CD1c-positive myeloid dendritic cell (primary cell): ENCODE measurements at regions not wholly inside any gene's neighbourhood (a gene's known extent, or its start where the extent isn't known, plus 50 kb on each side); places are given as distances from the start of the nearest gene placed in this dataset.

Experiments
- DNase-seq: peaks from one replicate; pipeline ENCODE4 v3.0.0-alpha.2; 2016; ENCODE audit errors: extremely low spot score

DNA sequence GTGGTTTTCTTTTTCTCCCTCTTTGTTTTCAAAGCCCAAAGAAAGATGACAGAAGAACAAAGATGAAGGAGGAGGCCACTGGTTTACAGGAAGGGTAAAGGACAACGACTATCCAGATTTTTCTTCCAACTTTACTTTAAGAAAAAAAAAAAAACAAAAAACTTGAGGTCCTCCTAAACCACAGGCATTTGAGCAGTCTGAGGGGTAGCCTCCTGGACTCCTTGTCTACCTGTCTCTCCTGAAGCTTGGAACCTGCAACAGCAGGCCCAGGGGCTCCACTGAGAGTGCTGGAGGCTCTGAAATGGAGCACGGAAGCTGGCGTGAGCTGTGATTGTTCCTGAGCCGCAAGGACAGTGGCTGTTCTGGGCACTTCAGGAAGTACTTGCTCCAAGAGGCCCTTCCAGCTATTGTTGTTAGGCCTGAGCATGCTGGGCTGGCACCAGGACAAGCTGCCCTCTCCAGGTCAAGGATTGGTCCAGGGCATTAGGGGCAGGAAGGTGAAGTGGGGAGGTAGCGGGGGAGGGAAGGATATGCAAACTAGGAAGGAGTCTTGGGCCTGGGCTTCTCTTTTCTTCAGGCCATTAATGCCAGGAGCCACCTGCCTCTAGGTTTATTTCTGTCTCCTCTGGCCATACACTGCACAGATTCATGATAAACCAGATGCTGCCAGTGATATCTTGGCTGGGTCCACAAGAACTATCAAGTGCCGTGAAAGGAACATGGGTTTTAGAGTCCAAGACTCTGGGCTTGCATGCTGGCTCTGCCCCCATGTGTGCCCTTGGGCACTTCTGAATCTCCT lies 147.3 kb downstream of the CCDC34 start:
- no peak for DNase-seq

DNA sequence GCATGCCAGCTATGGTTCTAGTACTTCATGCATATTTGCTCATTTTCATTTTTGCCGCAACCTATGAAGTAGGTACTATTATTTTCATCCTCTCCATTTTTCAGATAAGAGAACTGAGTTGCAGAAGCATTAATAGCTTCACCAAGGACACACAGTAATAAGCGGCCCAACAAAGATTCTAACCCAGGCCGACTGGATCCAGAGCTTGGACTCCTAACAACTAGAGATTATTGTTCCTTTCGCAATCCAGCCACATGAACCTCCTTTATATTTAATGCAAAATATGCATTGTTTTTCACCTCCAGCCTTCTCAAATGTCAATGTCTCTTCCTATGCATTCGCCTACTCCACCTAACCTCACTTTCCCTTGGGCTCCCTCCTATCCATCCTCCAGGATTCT lies 148.3 kb downstream of the CCDC34 start:
- no peak for DNase-seq

DNA sequence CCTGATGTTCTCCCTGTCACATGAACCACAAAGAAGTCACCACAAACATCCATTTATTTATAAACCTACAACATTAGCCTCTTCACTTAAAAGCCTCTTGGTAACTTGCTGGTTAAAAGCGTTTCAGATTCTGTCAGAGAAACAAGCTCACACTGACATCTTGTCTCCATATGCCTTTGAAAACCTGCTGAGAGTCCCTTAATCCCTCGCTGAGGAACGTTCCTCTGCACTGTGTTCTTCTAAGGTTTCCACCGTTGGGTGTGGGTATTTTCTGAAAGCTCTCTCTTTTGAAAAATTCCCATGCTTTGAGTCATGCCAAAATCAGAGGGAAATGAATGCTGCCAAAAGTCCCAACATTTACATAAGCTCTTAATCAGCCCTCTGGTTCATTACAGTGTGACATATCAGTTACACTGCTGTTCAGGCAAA lies 149.8 kb downstream of the CCDC34 start:
- DNase-seq: no peak

DNA sequence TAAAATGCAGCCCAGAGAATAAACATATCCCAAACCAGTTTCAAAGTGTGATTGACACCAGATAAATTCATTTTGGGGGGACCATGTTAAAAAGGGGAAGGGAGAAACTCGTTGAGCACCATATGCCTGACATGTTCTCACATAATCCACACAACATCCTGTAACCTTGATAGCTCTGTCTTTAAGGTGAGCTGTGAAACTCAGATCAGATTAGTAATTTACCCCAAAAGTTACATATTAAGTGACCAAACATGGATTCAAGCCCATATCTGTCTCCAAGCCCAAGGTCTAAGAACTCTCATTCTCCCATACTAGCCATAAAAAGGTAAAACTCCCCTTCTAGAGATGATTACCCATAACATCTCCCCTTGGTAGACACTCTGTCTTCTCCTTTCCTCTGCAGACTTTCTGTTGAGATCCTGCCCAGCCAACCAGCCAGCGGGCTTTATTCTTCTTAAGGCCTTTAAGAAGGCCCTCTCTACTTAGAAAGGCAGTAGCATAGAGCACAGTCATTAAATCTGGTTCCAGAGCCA lies 150.7 kb downstream of the CCDC34 start:
- DNase-seq: no peak

DNA sequence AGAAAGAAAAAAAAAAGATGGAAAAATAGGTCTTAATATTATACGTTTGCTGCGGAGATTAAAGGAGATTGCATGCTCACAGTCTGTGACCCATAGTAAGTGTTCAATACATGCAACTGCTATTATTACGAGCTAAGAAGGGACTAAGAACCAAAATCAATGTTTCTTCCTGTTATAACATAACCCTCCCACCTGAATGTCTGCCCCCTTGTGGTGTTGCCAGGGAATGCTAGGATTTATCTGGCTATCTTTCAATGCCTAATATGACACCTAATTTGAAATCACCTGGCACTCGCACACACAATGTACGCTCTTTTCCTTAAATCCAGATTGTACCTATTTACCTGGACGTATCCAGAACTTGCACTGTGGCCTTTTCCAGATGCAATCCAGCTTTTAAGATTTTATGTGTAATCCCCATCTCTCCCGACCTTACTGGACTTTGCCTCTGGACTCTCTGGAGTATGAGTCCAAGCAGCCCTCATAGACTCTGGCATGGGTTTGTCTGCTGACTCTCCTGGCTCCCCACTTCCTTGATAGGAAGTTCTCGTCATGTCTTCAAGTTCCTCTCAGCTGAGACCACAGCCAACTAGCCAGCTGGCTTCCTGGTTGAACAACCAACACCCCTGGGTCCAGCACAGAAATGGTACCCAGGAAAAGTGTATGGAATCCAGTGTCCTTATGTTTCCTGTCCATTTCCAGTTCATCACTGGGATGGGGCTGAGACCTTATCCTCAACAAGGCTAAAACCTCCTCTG lies 151.5 kb downstream of the CCDC34 start:
- no peak for DNase-seq

DNA sequence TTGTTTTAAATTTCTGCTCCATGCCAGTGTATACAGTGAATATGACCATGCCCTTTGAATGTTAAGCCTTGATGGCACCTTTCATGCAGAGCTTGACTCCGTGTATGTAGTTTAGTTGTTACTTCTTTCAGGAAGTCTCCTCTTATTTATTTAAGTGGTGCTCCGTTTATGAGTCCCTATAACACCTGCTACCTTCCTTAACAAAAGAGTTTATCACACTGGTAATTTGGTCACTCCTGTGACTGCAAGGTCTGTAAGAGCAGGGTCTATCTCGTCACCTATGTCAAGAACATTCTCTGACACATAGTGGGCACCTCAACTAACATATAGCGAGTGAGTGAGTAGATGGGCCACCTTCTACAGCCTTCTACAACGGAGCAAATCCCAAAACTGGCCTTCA lies 152.5 kb downstream of the CCDC34 start:
- no peak for DNase-seq

DNA sequence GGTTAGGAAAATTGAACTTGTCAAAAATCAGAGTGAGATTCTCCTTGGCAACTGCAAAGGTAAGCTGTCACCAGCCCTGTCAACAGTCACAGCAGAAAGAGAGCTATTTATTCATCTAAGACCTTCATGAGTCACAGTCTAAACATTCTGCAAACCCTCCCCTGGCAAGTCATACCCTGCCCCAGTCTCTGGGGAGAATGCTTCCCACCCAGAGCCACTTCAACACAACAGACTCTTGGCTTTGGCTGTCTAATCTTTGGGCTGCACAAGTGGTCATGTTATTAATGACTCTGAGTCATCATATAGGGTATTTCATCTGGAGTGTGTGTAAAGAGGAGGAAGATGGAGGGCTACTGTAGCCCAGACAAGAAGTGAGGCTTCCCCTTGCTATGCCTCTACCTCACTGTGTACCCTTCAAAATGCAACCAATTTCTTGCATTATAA lies 153.4 kb downstream of the CCDC34 start:
- no peak for DNase-seq

DNA sequence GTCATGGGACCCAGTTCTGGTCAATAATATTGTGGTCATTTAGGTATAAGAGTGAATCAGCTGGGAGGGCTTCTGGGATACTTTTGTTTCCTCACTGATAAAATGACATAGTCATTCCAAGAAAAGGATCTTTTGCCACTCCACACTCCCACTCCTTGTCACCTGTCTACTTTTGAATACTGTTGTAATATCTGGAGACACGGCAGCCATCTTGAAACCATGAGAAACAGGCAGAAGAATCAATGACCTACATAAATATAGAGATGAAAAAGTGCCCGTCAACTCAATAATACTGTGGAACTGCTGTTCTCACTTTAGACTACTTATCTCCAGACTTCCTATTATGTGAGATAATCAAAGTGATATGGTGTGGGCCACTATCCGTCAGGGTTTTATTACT lies 154.2 kb downstream of the CCDC34 start:
- DNase-seq: no peak

DNA sequence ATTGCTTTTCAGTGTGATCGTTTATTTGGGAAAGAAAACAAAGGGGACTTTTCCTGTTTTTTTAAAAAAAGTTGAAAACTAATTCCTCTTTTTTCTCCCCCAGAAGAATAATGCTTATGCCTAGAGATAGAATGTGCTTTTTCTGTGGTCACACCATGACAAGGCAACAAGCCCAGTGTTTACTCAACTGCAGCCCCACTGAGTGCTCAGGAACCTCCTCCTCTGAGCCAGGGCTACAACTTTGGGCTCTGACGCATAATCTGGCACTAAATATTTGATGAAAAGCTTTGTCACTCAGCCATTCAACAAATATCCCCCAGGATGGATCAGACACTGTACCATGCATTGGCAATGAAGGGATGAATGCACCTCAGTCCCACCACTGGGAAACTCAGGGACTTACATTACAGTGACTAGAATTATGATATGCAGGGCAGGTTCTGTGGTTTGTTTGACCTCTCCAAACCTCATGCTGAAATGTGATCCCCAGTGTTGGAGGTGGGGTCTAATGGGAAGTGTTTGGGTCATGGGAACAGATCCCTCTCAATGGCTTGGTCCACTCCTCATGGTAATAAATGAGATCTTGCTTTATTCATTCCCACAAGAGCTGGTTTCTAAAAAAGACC lies 155.9 kb downstream of the CCDC34 start:
- DNase-seq: no peak

DNA sequence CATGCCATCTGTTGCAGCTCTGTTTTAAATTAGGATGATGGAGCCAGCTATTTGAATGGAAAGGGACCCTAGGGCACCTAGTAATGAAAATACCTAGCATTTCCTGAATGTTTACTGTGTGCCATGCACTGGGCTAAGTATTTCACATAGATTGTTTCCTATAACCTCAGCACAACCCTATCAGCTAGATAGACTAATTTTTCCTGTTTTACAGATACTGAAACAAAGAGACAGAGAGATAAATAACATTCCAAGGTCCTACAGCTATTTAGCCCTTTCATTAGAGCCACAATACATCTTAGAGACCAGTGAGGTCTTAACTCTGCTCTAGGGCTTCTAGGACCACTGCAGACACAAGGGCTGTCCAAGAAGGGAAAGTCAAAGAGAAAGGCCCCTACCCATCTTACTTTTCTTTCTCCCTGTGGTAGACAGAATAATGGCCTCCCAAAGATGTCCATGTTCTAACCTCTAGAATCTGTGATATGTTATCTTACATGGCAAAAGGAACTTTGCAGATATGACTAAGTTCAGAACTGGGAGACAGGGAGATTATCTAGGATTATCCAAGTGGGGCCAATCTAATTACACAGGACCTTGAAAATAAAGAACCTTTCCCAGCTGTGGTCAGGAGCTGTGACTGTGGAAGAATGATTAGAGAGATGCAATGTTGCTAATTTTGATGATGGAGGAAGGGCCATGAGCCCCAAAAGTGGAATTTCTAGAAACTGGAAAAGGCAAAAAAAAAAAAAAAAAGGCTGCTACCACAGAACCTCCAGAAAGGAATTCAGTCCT lies 157.0 kb downstream of the CCDC34 start:
- no peak for DNase-seq

DNA sequence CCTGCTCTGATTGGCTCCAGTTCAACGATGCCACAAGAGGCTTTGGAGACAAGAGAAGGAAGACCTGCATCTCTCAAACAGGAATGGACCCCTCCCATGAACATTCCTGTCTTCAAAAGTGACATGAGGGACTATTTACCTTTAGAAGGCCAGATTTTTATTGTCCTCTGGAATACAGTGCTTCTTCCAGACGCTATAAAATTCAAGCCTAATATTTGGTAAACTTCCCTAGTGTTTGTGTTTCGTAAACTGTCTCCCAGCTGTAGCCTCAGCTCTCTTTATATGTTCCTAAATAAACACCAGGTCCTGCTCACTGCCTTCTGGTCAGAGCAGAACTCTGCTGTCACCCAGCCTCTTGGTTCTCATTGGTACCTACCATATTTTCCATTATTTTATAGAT lies 157.8 kb downstream of the CCDC34 start:
- no peak for DNase-seq

DNA sequence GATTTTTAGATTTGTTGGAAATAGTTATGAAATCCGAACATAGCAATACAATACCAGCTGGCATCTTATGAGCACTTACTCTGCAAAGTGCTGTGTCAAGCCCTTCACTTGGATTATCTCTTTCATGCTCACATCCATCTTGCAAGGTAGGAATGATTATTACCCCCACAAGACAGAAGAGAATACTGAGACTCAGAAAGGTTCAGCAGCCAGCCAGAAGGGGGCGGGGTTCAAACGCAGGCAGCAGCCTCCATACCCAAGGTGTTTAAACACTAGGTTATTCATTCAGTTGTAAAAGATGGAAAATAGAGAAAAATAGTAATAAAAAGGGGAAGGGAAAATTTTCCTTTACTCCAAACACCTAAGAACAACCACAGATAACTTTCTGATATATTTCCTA lies 158.5 kb downstream of the CCDC34 start:
- no peak for DNase-seq

DNA sequence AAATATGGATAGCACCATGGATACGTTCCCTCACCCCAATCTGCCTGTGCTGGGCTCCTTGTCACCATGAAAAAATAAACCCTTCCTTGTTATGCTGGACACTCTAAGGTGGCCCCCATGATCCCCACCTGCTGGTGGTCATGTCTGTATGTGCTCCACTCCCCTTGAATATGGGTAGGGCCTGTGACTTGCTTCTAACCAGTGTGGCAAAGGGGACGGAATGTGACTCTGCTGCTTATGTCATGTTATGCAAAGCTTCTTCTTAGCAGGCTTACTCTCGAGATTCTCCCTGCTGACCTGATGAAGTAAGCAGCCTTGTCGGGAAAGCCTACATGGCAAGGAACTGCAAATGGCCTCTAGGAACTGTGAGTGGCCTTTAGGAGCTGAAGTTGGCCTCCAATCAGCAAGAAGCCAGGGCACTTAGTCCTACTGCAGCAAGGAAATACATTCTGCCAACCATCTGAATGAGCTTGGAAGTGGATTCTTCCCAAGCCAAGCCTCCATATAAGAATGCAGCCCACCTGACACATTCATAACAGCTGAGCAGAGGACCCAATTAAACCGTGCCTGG lies 159.9 kb downstream of the CCDC34 start:
- no peak for DNase-seq

DNA sequence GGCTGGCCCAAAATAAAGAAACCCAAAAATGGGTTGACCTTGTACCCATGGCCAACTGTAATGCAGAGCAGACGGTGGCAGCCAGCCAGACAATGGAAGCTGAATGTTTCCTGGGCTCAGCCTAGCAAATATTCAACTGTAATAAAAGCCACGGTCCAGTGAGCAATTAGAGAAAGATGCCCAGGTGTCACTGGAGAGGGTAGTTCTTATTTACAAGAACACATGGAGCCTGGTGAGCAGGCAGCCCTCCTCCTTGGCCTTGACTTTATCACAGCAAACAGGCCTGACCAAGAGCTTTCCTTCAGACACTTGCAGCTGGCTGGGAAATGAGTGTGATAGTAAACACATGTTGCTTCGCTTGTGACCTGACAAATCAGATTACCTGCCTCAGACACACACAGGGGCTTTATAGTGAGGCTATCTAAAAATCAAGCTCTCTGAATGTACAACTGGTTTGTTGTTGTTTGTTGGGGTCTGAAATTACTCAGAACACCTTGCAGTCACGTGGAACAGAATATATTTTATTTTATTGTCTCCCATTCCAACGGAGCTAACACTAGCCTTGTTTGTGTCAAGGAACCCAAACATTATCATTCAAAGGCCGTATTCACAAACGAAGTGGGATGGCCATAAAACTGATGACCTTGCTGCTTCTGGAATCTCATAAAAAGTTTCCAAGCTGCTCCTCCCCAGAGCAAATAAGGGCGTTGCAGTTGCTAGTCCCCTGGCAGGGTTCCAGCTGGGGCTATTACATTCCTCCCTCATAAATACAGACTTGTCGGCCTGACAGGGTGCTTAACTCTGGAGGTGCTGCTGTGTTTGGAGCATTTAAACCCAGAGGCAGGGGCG lies 161.1 kb downstream of the BBOX1 start:
- DNase-seq: no peak

DNA sequence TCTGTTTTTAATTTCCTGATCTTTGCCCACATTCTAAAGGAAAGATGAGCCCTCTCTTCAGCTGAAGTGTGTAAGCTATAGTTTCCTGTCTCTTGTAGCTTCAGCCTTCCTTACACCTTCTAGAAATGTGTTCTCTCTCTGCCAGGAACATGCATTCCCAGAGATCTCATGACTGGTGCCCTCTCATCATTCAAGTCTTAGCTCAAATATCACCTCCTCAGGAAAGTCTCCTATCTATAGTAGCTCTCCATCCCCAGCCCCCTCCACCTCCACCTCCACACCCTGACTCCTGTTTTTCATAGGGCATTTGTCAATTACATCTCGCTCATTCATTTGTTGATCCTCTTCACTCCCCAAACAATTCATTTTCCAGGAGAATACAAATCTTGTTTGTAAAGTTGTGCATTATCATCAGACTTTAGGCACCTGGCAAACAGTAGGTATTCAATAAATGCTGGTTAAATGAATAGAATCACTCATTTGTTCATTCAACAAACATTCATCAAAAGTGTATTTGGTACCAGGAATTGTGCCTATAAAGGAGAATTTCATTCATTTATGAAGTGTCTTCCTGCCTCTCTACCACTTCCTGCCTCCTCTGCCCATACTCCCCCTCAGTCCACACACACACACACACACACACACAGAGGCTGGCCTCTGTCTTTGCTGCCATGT lies 160.3 kb downstream of the BBOX1 start:
- DNase-seq: no peak

DNA sequence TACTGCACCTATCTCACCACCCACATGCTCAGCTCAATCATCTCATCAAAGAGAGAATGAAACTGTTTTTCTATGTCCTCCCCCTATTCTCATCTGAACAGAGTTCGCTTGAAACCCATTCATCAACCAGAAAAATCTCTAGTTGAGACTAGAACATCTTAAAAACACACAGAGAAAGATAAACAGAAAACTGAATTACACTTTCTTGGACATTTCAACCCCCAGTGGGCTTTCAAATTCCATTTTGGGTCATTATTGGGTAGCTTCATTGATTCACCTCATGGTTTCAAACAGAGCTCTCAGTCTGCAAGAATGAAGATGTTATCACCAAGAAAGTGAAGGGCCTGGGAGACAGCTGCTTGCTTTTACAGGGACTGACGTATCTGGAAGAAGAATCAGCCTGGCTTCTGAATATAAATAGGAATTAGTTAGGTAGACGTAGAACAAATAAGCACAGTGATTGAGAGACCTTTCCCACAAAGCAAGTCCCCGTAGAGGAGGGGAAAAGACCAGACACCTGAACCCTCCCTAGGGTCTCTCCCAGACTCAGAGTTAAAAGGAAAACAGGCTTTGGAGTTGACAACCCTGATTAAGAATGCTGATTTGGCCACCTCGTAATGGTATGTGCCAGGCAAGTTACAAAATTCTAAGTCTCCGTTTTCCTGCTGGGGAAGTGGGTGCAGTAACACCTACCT lies 155.7 kb downstream of the BBOX1 start:
- DNase-seq: no peak

DNA sequence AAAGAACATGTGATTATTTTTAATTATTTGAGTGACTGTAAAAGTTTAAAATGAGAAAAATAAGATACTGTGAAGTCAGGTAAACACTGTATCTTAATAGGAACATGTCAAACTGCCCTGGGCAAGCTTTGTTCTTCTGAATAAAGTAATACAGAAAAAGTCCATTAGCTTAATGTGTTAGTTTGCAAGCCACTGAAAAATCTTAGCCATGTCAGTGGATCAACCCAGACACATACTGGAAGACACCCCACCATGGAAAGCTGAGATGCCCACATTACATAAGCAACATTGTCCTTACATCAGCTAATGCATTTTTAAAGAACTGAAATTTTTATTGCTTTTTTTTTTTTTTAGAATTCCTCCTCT lies 155.2 kb downstream of the BBOX1 start:
- DNase-seq: no peak

DNA sequence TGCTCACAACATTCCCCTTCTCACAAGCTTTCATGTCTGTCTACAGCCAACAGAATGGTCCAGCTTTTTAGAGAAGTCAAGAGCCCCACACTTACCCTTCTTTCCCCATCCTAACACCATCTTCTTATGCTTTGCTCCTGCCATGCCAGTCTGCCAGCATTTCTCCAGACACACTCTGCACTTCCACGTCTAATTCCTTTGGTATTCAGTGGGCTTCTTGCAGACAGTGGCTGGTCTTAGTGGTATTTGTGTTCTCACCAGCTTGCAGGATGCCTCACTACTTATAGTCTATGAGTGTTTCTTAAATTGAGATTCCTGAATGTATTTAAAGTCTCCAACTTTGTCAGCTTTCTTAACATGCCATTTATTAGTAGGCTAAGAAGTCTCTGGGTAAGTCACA lies 154.4 kb downstream of the BBOX1 start:
- no peak for DNase-seq
